ENCODE measurements at regions not wholly inside any gene's neighbourhood (a gene's known extent, or its start where the extent isn't known, plus 50 kb on each side); places are given as distances from the start of the nearest gene placed in this dataset.

- H3K4me3 ChIP-seq (ENCODE audit: low read depth, low read length) = no peak overlapping the region
- DNase-seq (ENCODE audit: low read depth) = no peak
- no peak for TF ChIP-seq CTCF (IDR thresholded peaks at IDR 0.05; ENCODE audit: low read depth, low read length, missing control alignments)
These were observed 166.4 kb upstream of the ZNF618 start for GRCh38 chr9:113709721-113710120.

GRCh38 chr9:113711251-113711650, 164.9 kb upstream of the ZNF618 start:
- no peak for TF ChIP-seq CTCF (IDR thresholded peaks at IDR 0.05; ENCODE audit: low read depth, low read length, missing control alignments)
- no peak overlapping the region for H3K4me3 ChIP-seq (ENCODE audit: low read depth, low read length)
- DNase-seq (ENCODE audit: low read depth) = no peak

DNA sequence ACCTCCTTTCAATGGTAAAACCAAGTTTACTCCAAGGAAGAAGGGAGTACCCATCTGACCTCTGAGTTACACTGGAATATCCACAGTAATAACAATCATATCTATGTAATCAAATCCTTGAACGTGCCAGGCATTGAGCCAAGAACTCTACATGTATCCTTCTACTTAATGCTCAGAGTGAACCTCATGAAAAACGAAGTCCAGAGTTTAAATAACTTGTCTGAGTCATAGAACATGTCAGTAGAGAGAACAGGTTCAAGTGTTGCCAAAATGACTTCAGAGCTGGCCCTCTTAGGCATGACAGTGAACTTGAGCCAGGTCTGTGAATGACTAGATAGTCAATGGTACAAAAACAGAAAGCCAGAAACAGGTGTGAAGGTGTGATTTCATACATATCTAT, 164.1 kb upstream of the ZNF618 start:
- TF ChIP-seq CTCF (IDR thresholded peaks at IDR 0.05; ENCODE audit: low read depth, low read length, missing control alignments) = no peak
- no peak for DNase-seq (ENCODE audit: low read depth)

GRCh38 chr9:113715086-113715485, 161.0 kb upstream of the ZNF618 start:
- H3K4me3 ChIP-seq (ENCODE audit: low read depth, low read length) = no peak overlapping the region
- TF ChIP-seq CTCF (IDR thresholded peaks at IDR 0.05; ENCODE audit: low read depth, low read length, missing control alignments) = no peak
- no peak for DNase-seq (ENCODE audit: low read depth)

More for the DNA sequence above, 164.1 kb upstream of the ZNF618 start:
- H3K4me3 ChIP-seq (ENCODE audit: low read depth, low read length) = no peak overlapping the region

DNA sequence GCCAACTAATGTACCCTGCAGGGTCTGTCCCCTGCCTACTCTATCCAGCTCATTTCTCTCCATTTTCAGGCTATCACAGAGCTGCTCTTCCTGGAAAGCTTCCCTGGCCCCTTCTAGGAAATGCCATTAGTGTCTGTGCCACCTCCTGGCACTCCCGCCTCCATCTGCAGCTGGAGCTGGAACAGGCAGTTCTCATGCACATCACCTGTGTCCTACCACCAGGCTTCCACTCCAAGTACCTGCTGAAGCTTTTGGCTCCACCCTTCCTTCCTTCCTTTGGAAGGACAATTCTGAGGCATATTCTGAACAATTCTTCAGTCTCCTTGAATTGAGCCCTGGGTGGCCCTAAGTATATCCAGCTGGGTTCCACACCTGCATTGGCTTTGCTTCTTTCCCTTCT, 156.2 kb upstream of the ZNF618 start:
- no peak overlapping the region for H3K4me3 ChIP-seq (ENCODE audit: low read depth, low read length)
- no peak for DNase-seq (ENCODE audit: low read depth)
- no peak for TF ChIP-seq CTCF (IDR thresholded peaks at IDR 0.05; ENCODE audit: low read depth, low read length, missing control alignments)

GRCh38 chr9:113720495-113720894, 155.6 kb upstream of the ZNF618 start:
- DNase-seq (ENCODE audit: low read depth) = no peak
- no peak overlapping the region for H3K4me3 ChIP-seq (ENCODE audit: low read depth, low read length)
- no peak for TF ChIP-seq CTCF (IDR thresholded peaks at IDR 0.05; ENCODE audit: low read depth, low read length, missing control alignments)

DNA sequence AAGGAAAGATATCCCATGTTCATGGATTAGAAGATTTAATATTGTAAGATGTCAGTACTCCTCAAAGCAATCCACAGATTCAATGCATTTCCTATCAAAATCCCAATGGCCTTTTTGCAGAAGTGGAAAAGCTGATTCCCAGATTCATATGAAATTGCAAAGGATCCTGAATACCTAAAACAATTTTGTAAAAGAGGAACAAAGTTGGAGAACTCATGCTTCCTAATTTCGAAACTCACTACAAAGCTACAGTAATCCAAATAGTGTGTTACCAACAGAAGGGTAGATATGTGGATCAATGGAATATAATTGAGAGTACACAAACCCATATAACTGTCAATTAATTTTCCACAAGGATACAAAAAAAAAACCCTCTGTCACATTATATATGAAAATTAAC, 154.3 kb upstream of the ZNF618 start:
- no peak for DNase-seq (ENCODE audit: low read depth)
- no peak for TF ChIP-seq CTCF (IDR thresholded peaks at IDR 0.05; ENCODE audit: low read depth, low read length, missing control alignments)
- H3K4me3 ChIP-seq (ENCODE audit: low read depth, low read length) = no peak overlapping the region
